ENCODE measurements at regions not wholly inside any gene's neighbourhood (a gene's known extent, or its start where the extent isn't known, plus 50 kb on each side); places are given as distances from the start of the nearest gene placed in this dataset.

DNA sequence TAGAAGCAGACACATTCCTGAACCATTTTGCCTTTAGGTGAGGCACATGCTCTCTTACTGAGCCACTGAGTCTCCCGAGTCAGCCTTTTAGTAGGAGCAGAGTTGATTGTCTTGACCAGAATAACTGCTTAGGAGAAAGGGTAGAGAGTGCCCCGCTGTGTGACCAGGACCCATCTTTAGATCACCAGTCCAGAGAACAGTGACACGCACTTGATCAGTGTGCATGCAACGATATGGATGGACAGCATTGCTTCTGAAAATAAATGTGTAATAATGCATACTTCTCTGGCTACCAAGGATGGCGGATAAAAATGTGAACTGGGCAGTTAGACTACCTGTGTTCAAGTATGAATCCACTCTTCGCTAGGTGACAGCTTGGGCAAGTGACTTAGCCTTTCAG, 897.7 kb downstream of the TRIML1 start:
- Mint-ChIP-seq H3K4me1 (no peaks in the 10 kb centered on the region), H3K9me3 (peaks cover under 1 to 21% (median 6%) of the 10 kb centered on the region in 5 donors), H3K4me3 (no peak overlapping the region), H3K27me3 (no peaks in the 10 kb centered on the region), H3K36me3 (no peaks in the 10 kb centered on the region), H3K27ac (no peak overlapping the region)
- H3K4me1 ChIP-seq (ENCODE audit: insufficient read depth, low read length), result no peaks in the 10 kb centered on the region
- no peaks in the 10 kb centered on the region for H3K9me3 ChIP-seq (ENCODE audit: low read length)
- POLR2A ChIA-PET, result no interaction called here
- CTCF ChIA-PET, result no interaction called here
- H3K27me3 ChIP-seq (ENCODE audit: insufficient read depth, low read length, poor library complexity, severe bottlenecking), result no peaks in the 10 kb centered on the region
- no peak for DNase-seq
- no peak overlapping the region for H3K27ac ChIP-seq (ENCODE audit: low read depth, low read length)
- no peak overlapping the region for H3K4me3 ChIP-seq (ENCODE audit: low read length)
- no peaks in the 10 kb centered on the region for H3K36me3 ChIP-seq (ENCODE audit: insufficient read depth, low read length)

DNA sequence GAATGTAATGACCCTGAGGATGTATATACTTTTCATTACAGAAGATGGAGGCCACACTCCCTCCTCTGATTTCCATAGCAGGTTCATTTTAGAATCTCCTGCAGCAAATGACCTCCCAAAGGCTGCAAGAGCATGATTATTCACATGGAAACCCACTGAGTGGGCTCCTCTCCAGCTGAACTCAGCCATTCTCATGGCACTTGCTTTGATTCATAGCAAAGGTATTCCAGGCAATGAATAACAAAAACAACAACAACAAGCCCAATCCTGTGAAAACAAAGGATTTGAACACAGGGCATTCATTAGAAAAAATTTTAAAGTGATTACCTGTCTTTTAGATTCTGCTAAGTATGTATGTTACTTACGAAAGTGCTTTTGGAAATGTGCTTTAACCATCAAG, 894.0 kb upstream of the FRG1 start:
- Mint-ChIP-seq H3K27ac (no peak overlapping the region), H3K4me1 (no peaks in the 10 kb centered on the region), H3K27me3 (no peaks in the 10 kb centered on the region), H3K4me3 (no peak overlapping the region), H3K9me3 (peaks cover 0 to 13% (median 10%) of the 10 kb centered on the region in 5 donors), H3K36me3 (no peaks in the 10 kb centered on the region)
- Histone ChIP-seq H3K4me3 (ENCODE audit: low read length) (no peak overlapping the region), H3K4me1 (ENCODE audit: insufficient read depth, low read length) (no peaks in the 10 kb centered on the region), H3K9me3 (ENCODE audit: low read length) (no peaks in the 10 kb centered on the region), H3K27ac (ENCODE audit: low read depth, low read length) (no peak overlapping the region), H3K36me3 (ENCODE audit: insufficient read depth, low read length) (no peaks in the 10 kb centered on the region), H3K27me3 (ENCODE audit: insufficient read depth, low read length, poor library complexity, severe bottlenecking) (no peaks in the 10 kb centered on the region)
- ChIA-PET POLR2A (no interaction called here), CTCF (no interaction called here)
- no peak for DNase-seq

- Histone ChIP-seq H3K9me3 (ENCODE audit: low read length) (no peaks in the 10 kb centered on the region), H3K27me3 (ENCODE audit: insufficient read depth, low read length, poor library complexity, severe bottlenecking) (no peaks in the 10 kb centered on the region), H3K4me3 (ENCODE audit: low read length) (no peak overlapping the region), H3K27ac (ENCODE audit: low read depth, low read length) (no peak overlapping the region), H3K4me1 (ENCODE audit: insufficient read depth, low read length) (no peaks in the 10 kb centered on the region), H3K36me3 (ENCODE audit: insufficient read depth, low read length) (no peaks in the 10 kb centered on the region)
- POLR2A ChIA-PET, result no interaction called here
- no peak overlapping the region for H3K4me3 Mint-ChIP-seq
- H3K36me3 Mint-ChIP-seq, result no peaks in the 10 kb centered on the region
- no peaks in the 10 kb centered on the region for H3K4me1 Mint-ChIP-seq
- no peak for DNase-seq
- no peak overlapping the region for H3K27ac Mint-ChIP-seq
- H3K27me3 Mint-ChIP-seq, result no peaks in the 10 kb centered on the region
- H3K9me3 Mint-ChIP-seq, result peaks cover 0 to 11% (median 4%) of the 10 kb centered on the region in 5 donors
- CTCF ChIA-PET, result no interaction called here
These were observed 892.6 kb upstream of the FRG1 start for GRCh38 chr4:189048119-189048518.

GRCh38 chr4:189049682-189050081, 891.0 kb upstream of the FRG1 start:
- Mint-ChIP-seq H3K27me3 (no peaks in the 10 kb centered on the region), H3K4me3 (no peak overlapping the region), H3K4me1 (no peaks in the 10 kb centered on the region), H3K36me3 (no peaks in the 10 kb centered on the region), H3K9me3 (peaks cover 0 to 17% (median 3%) of the 10 kb centered on the region in 5 donors), H3K27ac (no peak overlapping the region)
- Histone ChIP-seq H3K36me3 (ENCODE audit: insufficient read depth, low read length) (no peaks in the 10 kb centered on the region), H3K4me3 (ENCODE audit: low read length) (no peak overlapping the region), H3K4me1 (ENCODE audit: insufficient read depth, low read length) (no peaks in the 10 kb centered on the region), H3K27ac (ENCODE audit: low read depth, low read length) (no peak overlapping the region), H3K9me3 (ENCODE audit: low read length) (no peaks in the 10 kb centered on the region), H3K27me3 (ENCODE audit: insufficient read depth, low read length, poor library complexity, severe bottlenecking) (no peaks in the 10 kb centered on the region)
- POLR2A ChIA-PET, result no interaction called here
- no peak for DNase-seq
- CTCF ChIA-PET, result no interaction called here

DNA sequence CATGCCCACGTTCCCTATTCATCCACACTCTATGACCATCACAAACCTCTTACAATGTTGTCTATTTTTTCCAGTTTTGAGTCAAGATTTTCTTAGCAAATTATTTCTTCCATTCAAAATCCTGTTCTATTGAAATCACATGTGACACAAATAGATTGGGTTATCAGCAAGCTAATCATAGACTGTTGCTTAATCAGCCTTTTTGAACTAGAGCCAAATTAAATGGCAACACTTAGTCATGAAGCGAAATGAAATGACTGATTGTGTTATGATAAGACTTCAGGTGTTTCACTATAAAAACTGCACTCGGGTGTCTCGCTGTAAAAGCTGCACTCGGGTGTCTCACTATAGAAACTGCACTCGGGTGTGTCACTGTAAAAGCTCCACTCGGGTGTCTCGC, 890.0 kb upstream of the FRG1 start:
- Histone ChIP-seq H3K4me3 (ENCODE audit: low read length) (no peak overlapping the region), H3K27me3 (ENCODE audit: insufficient read depth, low read length, poor library complexity, severe bottlenecking) (no peaks in the 10 kb centered on the region), H3K4me1 (ENCODE audit: insufficient read depth, low read length) (no peaks in the 10 kb centered on the region), H3K36me3 (ENCODE audit: insufficient read depth, low read length) (no peaks in the 10 kb centered on the region), H3K9me3 (ENCODE audit: low read length) (no peaks in the 10 kb centered on the region), H3K27ac (ENCODE audit: low read depth, low read length) (no peak overlapping the region)
- Mint-ChIP-seq H3K9me3 (peaks cover 0 to 24% (median 3%) of the 10 kb centered on the region in 5 donors), H3K27ac (no peak overlapping the region), H3K4me1 (no peaks in the 10 kb centered on the region), H3K27me3 (no peaks in the 10 kb centered on the region), H3K36me3 (no peaks in the 10 kb centered on the region), H3K4me3 (no peak overlapping the region)
- ChIA-PET CTCF (no interaction called here), POLR2A (no interaction called here)
- no peak for DNase-seq

DNA sequence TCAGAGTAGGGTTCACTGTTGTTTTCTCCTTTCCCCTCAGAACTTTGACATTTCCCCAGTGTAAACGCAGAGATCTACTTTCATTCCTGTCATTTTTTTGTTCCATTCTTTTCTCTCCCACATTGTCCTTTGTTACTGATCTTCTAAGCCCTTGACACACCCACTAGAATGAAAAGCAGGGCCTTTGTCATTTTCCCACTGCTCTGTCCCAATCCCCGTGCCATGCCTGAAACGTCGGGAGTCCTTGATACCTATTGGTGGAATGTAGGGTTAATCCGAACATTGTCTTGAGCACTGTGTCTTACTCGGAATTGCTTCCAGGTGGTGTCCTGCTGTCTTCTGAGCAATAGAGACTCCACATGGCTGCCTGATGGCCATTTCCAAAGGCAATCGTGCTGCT, 887.1 kb upstream of the FRG1 start:
- no peaks in the 10 kb centered on the region for H3K4me1 ChIP-seq (ENCODE audit: insufficient read depth, low read length)
- no peak overlapping the region for H3K27ac ChIP-seq (ENCODE audit: low read depth, low read length)
- no peak for DNase-seq
- no peaks in the 10 kb centered on the region for H3K27me3 ChIP-seq (ENCODE audit: insufficient read depth, low read length, poor library complexity, severe bottlenecking)
- H3K36me3 ChIP-seq (ENCODE audit: insufficient read depth, low read length), result no peaks in the 10 kb centered on the region
- Mint-ChIP-seq H3K9me3 (peaks cover 0 to 28% (median 3%) of the 10 kb centered on the region in 5 donors), H3K27me3 (no peaks in the 10 kb centered on the region), H3K4me3 (no peak overlapping the region), H3K36me3 (no peaks in the 10 kb centered on the region), H3K4me1 (no peaks in the 10 kb centered on the region), H3K27ac (no peak overlapping the region)
- ChIA-PET POLR2A (no interaction called here), CTCF (no interaction called here)
- H3K9me3 ChIP-seq (ENCODE audit: low read length), result no peaks in the 10 kb centered on the region
- no peak overlapping the region for H3K4me3 ChIP-seq (ENCODE audit: low read length)

DNA sequence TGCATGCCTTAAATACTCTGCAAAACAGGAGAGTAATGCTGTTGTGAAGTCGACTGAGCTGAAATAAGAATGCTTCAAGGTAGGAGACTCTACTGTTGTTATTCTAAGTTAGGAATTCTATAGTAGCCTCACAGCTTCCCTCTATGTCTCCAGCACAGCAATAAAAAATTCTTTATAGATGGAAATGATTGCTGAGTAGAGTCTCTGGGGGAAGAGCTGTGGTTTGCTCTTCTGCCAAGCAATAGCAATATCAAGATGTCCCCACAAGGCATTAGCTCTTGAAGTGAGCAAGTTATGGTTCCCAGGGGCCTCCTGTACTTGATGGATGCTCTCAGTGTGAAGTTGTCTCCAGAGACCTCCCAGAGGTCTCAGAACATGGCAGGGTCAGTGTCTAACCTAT, 880.6 kb upstream of the FRG1 start:
- H3K9me3 ChIP-seq (ENCODE audit: low read length), result no peaks in the 10 kb centered on the region
- ChIA-PET CTCF (no interaction called here), POLR2A (no interaction called here)
- H3K27ac ChIP-seq (ENCODE audit: low read depth, low read length), result no peak overlapping the region
- H3K27me3 ChIP-seq (ENCODE audit: insufficient read depth, low read length, poor library complexity, severe bottlenecking), result no peaks in the 10 kb centered on the region
- Mint-ChIP-seq H3K36me3 (no peaks in the 10 kb centered on the region), H3K27ac (no peak overlapping the region), H3K9me3 (peaks cover 8 to 25% (median 17%) of the 10 kb centered on the region in 5 donors), H3K4me3 (no peak overlapping the region), H3K4me1 (no peaks in the 10 kb centered on the region), H3K27me3 (no peaks in the 10 kb centered on the region)
- H3K36me3 ChIP-seq (ENCODE audit: insufficient read depth, low read length), result no peaks in the 10 kb centered on the region
- no peaks in the 10 kb centered on the region for H3K4me1 ChIP-seq (ENCODE audit: insufficient read depth, low read length)
- DNase-seq, result no peak
- H3K4me3 ChIP-seq (ENCODE audit: low read length), result no peak overlapping the region

DNA sequence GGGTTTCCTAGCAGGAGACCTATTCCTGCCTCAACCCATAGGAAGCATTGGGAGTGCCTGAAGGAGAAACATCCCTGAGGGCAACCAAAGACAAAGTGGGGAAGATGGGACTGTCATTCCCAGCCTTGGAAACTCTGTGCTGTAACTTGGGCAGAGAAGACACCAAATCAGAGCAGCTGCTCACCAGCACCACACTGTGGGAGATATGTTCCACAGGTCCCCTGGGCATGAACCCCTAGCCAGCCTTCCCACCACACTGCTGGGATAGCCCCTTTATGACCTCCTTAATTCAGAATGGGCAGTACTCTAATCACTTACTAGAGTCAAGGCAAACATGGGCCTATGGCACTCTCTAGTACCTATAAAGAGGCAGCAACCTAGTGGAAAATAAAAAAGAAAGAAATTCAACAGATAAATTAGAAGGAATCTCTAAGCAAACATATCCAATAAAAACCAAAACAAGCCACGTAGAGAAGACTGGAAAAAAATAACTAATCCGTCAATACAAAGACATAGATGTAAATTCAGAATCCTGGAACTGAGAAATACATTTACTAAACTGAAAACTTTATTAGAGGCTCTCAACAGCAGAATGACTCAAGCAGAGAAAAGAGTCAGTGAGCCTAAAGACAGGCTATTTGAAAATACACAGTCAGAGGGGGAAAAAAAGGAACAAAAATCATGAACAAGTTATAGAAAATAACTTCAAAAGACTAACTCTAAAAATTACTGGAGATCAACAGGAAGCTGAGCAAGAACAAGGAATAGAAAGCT, 878.4 kb upstream of the FRG1 start:
- no peak for DNase-seq
- Histone ChIP-seq H3K4me1 (ENCODE audit: insufficient read depth, low read length) (no peaks in the 10 kb centered on the region), H3K36me3 (ENCODE audit: insufficient read depth, low read length) (no peaks in the 10 kb centered on the region), H3K27ac (ENCODE audit: low read depth, low read length) (no peak overlapping the region), H3K9me3 (ENCODE audit: low read length) (no peaks in the 10 kb centered on the region), H3K4me3 (ENCODE audit: low read length) (no peak overlapping the region), H3K27me3 (ENCODE audit: insufficient read depth, low read length, poor library complexity, severe bottlenecking) (no peaks in the 10 kb centered on the region)
- ChIA-PET POLR2A (no interaction called here), CTCF (no interaction called here)
- no peaks in the 10 kb centered on the region for H3K36me3 Mint-ChIP-seq
- H3K4me1 Mint-ChIP-seq, result no peaks in the 10 kb centered on the region
- peaks cover 5 to 22% (median 15%) of the 10 kb centered on the region in 5 donors for H3K9me3 Mint-ChIP-seq
- H3K27ac Mint-ChIP-seq, result no peak overlapping the region
- H3K4me3 Mint-ChIP-seq, result no peak overlapping the region
- H3K27me3 Mint-ChIP-seq, result no peaks in the 10 kb centered on the region

DNA sequence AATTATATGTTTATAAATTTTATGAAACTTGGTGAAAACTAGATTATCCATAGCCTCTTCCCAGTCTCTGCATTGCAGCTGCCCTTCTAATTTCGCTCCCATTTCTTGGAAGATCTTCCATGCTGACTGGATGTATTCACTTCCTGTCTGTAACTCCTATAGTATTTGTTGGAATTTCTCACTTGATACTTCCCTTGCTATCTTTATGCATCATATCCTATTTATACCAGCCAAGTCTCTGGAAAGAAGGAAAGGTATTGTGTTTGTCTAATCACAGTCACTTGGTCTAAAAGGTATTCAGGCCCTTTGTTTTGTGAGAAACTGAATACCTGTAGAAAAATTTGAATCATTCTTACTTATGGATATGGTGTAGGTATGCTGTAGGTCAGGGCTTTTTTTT, 870.9 kb upstream of the FRG1 start:
- Mint-ChIP-seq H3K27me3 (no peaks in the 10 kb centered on the region), H3K4me1 (no peaks in the 10 kb centered on the region), H3K4me3 (no peak overlapping the region), H3K27ac (no peak overlapping the region), H3K9me3 (peaks cover 5 to 13% (median 7%) of the 10 kb centered on the region in 5 donors), H3K36me3 (no peaks in the 10 kb centered on the region)
- POLR2A ChIA-PET, result no interaction called here
- Histone ChIP-seq H3K27me3 (ENCODE audit: insufficient read depth, low read length, poor library complexity, severe bottlenecking) (no peaks in the 10 kb centered on the region), H3K9me3 (ENCODE audit: low read length) (no peaks in the 10 kb centered on the region), H3K36me3 (ENCODE audit: insufficient read depth, low read length) (no peaks in the 10 kb centered on the region), H3K4me3 (ENCODE audit: low read length) (no peak overlapping the region), H3K4me1 (ENCODE audit: insufficient read depth, low read length) (no peaks in the 10 kb centered on the region), H3K27ac (ENCODE audit: low read depth, low read length) (no peak overlapping the region)
- CTCF ChIA-PET, result no interaction called here
- DNase-seq, result no peak

All from CD8-positive, alpha-beta memory T cell (primary cell).